NCI-H510A treated with DMSO at 0.1 percent for 48 hours (cell line): ENCODE measurements at regions not wholly inside any gene's neighbourhood (a gene's known extent, or its start where the extent isn't known, plus 50 kb on each side); places are given as distances from the start of the nearest gene placed in this dataset.

Source experiments
- DNase-seq: peaks from one replicate; lab custom pipeline; 2025; lab: John Stamatoyannopoulos, UW

GRCh38 chr11:115767047-115767802 lies 263.0 kb upstream of the CADM1 start:
- no peak for DNase-seq

GRCh38 chr11:115766561-115766960 lies 262.3 kb upstream of the CADM1 start:
- DNase-seq, result no peak

- no peak for DNase-seq
These were observed 261.6 kb upstream of the CADM1 start for GRCh38 chr11:115765803-115766239.

GRCh38 chr11:115764176-115764575 lies 260.0 kb upstream of the CADM1 start:
- DNase-seq, result no peak

- DNase-seq, result no peak
These were observed 257.6 kb upstream of the CADM1 start for GRCh38 chr11:115761817-115762216.

GRCh38 chr11:115761348-115761747 lies 257.1 kb upstream of the CADM1 start:
- no peak for DNase-seq

- no peak for DNase-seq
These were observed 256.5 kb upstream of the CADM1 start for GRCh38 chr11:115760461-115761320.

- DNase-seq, result peak; percentile 50
These were observed 255.6 kb upstream of the CADM1 start for GRCh38 chr11:115759622-115760460.

- no peak for DNase-seq
These were observed 253.8 kb upstream of the CADM1 start for GRCh38 chr11:115758011-115758410.

GRCh38 chr11:115751243-115752015 lies 247.2 kb upstream of the CADM1 start:
- no peak for DNase-seq

- DNase-seq, result no peak
These were observed 241.6 kb upstream of the CADM1 start for GRCh38 chr11:115745610-115746512.

- DNase-seq, result no peak
These were observed 240.9 kb upstream of the CADM1 start for GRCh38 chr11:115745066-115745465.

- no peak for DNase-seq
These were observed 239.5 kb upstream of the CADM1 start for GRCh38 chr11:115743719-115744118.

- no peak for DNase-seq
These were observed 237.3 kb upstream of the CADM1 start for GRCh38 chr11:115741376-115742107.

GRCh38 chr11:115740324-115740723 lies 236.1 kb upstream of the CADM1 start:
- DNase-seq, result no peak

- no peak for DNase-seq
These were observed 235.7 kb upstream of the CADM1 start for GRCh38 chr11:115739878-115740277.

- no peak for DNase-seq
These were observed 234.9 kb upstream of the CADM1 start for GRCh38 chr11:115739146-115739545.

GRCh38 chr11:115737875-115738274 lies 233.7 kb upstream of the CADM1 start:
- DNase-seq, result no peak

GRCh38 chr11:115736146-115736545 lies 231.9 kb upstream of the CADM1 start:
- DNase-seq, result no peak

- DNase-seq, result no peak
These were observed 220.5 kb upstream of the CADM1 start for GRCh38 chr11:115724666-115725065.
